Hematopoietic multipotent progenitor cell treated with erythropoietin and hydrocortisone succinate and interleukin-3 and kit ligand, for 15 days (in vitro differentiated cells): ENCODE measurements at regions not wholly inside any gene's neighbourhood (a gene's known extent, or its start where the extent isn't known, plus 50 kb on each side); places are given as distances from the start of the nearest gene placed in this dataset.
"Not testable (repeated sequence)": the region's sequence is repeated elsewhere in the genome, so short reads cannot be mapped to it uniquely, and the experiment has no call there.

Experiments
- DNase-seq: peaks from one replicate; pipeline ENCODE4 v3.0.0-alpha.2; 2015; ENCODE audit warnings: low spot score

GRCh38 chr15:89028036-89028435, 60.2 kb upstream of the ABHD2 start:
- DNase-seq = no peak

- DNase-seq = no peak
Observed at GRCh38 chr15:89030311-89030710, 57.9 kb upstream of the ABHD2 start.

GRCh38 chr15:89031637-89032285, 56.5 kb upstream of the ABHD2 start:
- DNase-seq = not testable (repeated sequence)

- DNase-seq = no peak
Observed at GRCh38 chr15:89034305-89034704, 54.0 kb upstream of the ABHD2 start.

- no peak for DNase-seq
Observed at GRCh38 chr15:89035150-89035549, 53.1 kb upstream of the ABHD2 start.

- no peak for DNase-seq
Observed at GRCh38 chr15:89035658-89036057, 52.6 kb upstream of the ABHD2 start.

- no peak for DNase-seq
Observed at GRCh38 chr15:89038146-89038545, 50.1 kb upstream of the ABHD2 start.
